NCI-H2227 (cell line): ENCODE measurements at regions not wholly inside any gene's neighbourhood (a gene's known extent, or its start where the extent isn't known, plus 50 kb on each side); places are given as distances from the start of the nearest gene placed in this dataset.

Experiments
- DNase-seq: peaks from one replicate; lab custom pipeline; 2025; ENCODE audit not compliant: unreplicated experiment; lab: John Stamatoyannopoulos, UW

- DNase-seq = no peak
These were observed 98.1 kb upstream of the FER start for GRCh38 chr5:108649646-108650045.

GRCh38 chr5:108649106-108649505, 98.6 kb upstream of the FER start:
- no peak for DNase-seq

- DNase-seq = peak; percentile 58
These were observed 105.4 kb upstream of the FER start for GRCh38 chr5:108642170-108642906.

- DNase-seq = no peak
These were observed 106.1 kb upstream of the FER start for GRCh38 chr5:108641596-108641995.

- DNase-seq = no peak
These were observed 108.3 kb upstream of the FER start for GRCh38 chr5:108639366-108639765.

GRCh38 chr5:108638021-108638420, 109.7 kb upstream of the FER start:
- no peak for DNase-seq

- DNase-seq = no peak
These were observed 110.6 kb upstream of the FER start for GRCh38 chr5:108637134-108637533.

- DNase-seq = no peak
These were observed 111.4 kb upstream of the FER start for GRCh38 chr5:108636135-108636853.

- no peak for DNase-seq
These were observed 112.9 kb upstream of the FER start for GRCh38 chr5:108634617-108635288.

- DNase-seq = no peak
These were observed 113.6 kb upstream of the FER start for GRCh38 chr5:108634010-108634616.

GRCh38 chr5:108629779-108630528, 117.7 kb upstream of the FER start:
- no peak for DNase-seq

GRCh38 chr5:108625654-108626053, 122.0 kb upstream of the FER start:
- DNase-seq = no peak

- DNase-seq = no peak
These were observed 123.9 kb upstream of the FER start for GRCh38 chr5:108623826-108624225.

GRCh38 chr5:108620516-108620915, 127.2 kb upstream of the FER start:
- no peak for DNase-seq

GRCh38 chr5:108619815-108620214, 127.9 kb upstream of the FER start:
- no peak for DNase-seq

GRCh38 chr5:108617467-108618435, 129.9 kb upstream of the FER start:
- DNase-seq = no peak

- no peak for DNase-seq
These were observed 132.5 kb upstream of the FER start for GRCh38 chr5:108615216-108615615.

GRCh38 chr5:108607421-108607820, 140.3 kb upstream of the FER start:
- no peak for DNase-seq

- DNase-seq = no peak
These were observed 141.5 kb upstream of the FER start for GRCh38 chr5:108606185-108606584.

GRCh38 chr5:108602830-108603229, 144.9 kb upstream of the FER start:
- no peak for DNase-seq
